ENCODE measurements at regions not wholly inside any gene's neighbourhood (a gene's known extent, or its start where the extent isn't known, plus 50 kb on each side); places are given as distances from the start of the nearest gene placed in this dataset.

GRCh38 chr9:27672718-27673117, 99.4 kb upstream of the C9orf72 start:
- DNase-seq (ENCODE audit: low read depth in 1 of 2, low spot score in 2 of 2) (no peak), FAIRE-seq (no peak)
- peaks cover 0 to 3% (median 0%) of the 10 kb centered on the region in 4 experiments; a peak in 2 of 7 replicates for H3K4me1 ChIP-seq (replicated peaks in 1 of 4; ENCODE audit: control insufficient read depth in 3 of 4, insufficient read depth in 4 of 4, low read length in 3 of 4)
- no peak overlapping the region for H3K9ac ChIP-seq (replicated peaks in 1 of 4; ENCODE audit: extremely low read depth in 1 of 4, low read depth in 3 of 4, low read length in 3 of 4)
- peaks cover 0 to 7% (median 0%) of the 10 kb centered on the region in 4 experiments; a peak in 2 of 7 replicates for H3K27me3 ChIP-seq (replicated peaks in 1 of 4; ENCODE audit: control insufficient read depth in 3 of 4, extremely low read depth in 1 of 4, insufficient read depth in 3 of 4, low read length in 3 of 4)
- no peak overlapping the region for H3K14ac ChIP-seq (ENCODE audit: insufficient read length)
- H3K18ac ChIP-seq (ENCODE audit: extremely low read depth, low read length) = no peak overlapping the region
- no peak overlapping the region for H2BK120ac ChIP-seq (replicated peaks; ENCODE audit: low read depth, low read length)
- H4K91ac ChIP-seq (replicated peaks; ENCODE audit: insufficient read length, low read length) = no peak overlapping the region
- 69% methylated on average over 3 of the region's 3 CpGs; no CpG with 5 or more reads in 1 of the 2 experiments for WGBS, 2 experiments (ENCODE audit: extremely low coverage in 1 of 2, insufficient coverage in 1 of 2, insufficient read length in 1 of 2, insufficient replicate concordance in 2 of 2, low coverage in 1 of 2, low lambda C conversion rate in 2 of 2, missing lambda C conversion rate in 1 of 2)
- H3K4me3 ChIP-seq (ENCODE audit: extremely low read depth in 1 of 4, insufficient read depth in 2 of 4, low read depth in 3 of 4, low read length in 4 of 4) = no peak overlapping the region
- no peak overlapping the region for H2AFZ ChIP-seq (ENCODE audit: low read length)
- H3K79me2 ChIP-seq (ENCODE audit: control insufficient read depth in 1 of 2, insufficient read depth in 2 of 2, low read length in 2 of 2) = no peaks in the 10 kb centered on the region
- H3K23me2 ChIP-seq (ENCODE audit: low read depth, low read length) = no peaks in the 10 kb centered on the region
- no peaks in the 10 kb centered on the region for H3K79me1 ChIP-seq (ENCODE audit: low read depth, low read length)
- H4K20me1 ChIP-seq (replicated peaks in 1 of 2; ENCODE audit: control insufficient read depth in 1 of 2, insufficient read depth in 2 of 2, low read length in 2 of 2) = no peaks in the 10 kb centered on the region
- no peak overlapping the region for H3K27ac ChIP-seq (ENCODE audit: low read depth, low read length)
- POLR2A ChIA-PET (ENCODE audit: partially characterized antibody) = interaction anchor here (2.2 kb wide), 1 partner anchor 8 kb away, joined by 5 read pairs; no protein-coding TSS in a partner anchor
- no peak overlapping the region for H2BK5ac ChIP-seq (ENCODE audit: low read depth, low read length)
- H3K36me3 ChIP-seq (ENCODE audit: control insufficient read depth in 2 of 4, insufficient read depth in 4 of 4, low read length in 3 of 4) = no peaks in the 10 kb centered on the region
- no peak overlapping the region for H2BK20ac ChIP-seq (ENCODE audit: low read length)
- no peaks in the 10 kb centered on the region for H3K9me3 ChIP-seq (ENCODE audit: insufficient read depth in 2 of 2, low read depth in 1 of 2, low read length in 1 of 2)
- no peak overlapping the region for H4K5ac ChIP-seq (ENCODE audit: insufficient read length, low read depth, low read length)
- no peak overlapping the region for H2BK12ac ChIP-seq (ENCODE audit: low read depth, low read length)
- no peak overlapping the region for H3K4ac ChIP-seq (replicated peaks; ENCODE audit: insufficient read length, low read depth, low read length)
- no peak overlapping the region for H2AK5ac ChIP-seq (ENCODE audit: low read depth, low read length)
- H3K4me2 ChIP-seq (ENCODE audit: insufficient read depth in 1 of 2, low read depth in 2 of 2, low read length in 2 of 2) = no peak overlapping the region
- H3K23ac ChIP-seq (ENCODE audit: insufficient read length) = no peak overlapping the region
- no peak overlapping the region for H4K8ac ChIP-seq (ENCODE audit: extremely low read depth, insufficient read depth, low read length)
- CTCF ChIA-PET (ENCODE audit: partially characterized antibody) = interaction anchor here (0.8 kb wide), 1 partner anchor 14 kb away, joined by 4 read pairs; no protein-coding TSS in a partner anchor
- no peak for TF ChIP-seq FOSL1 (IDR thresholded peaks at IDR 0.05; ENCODE audit: insufficient read depth, low read depth, low read length)
- TF ChIP-seq CHD2 (IDR thresholded peaks at IDR 0.05; ENCODE audit: low read length) = no peak
- no peak for TF ChIP-seq POLR2AphosphoS5 (IDR thresholded peaks at IDR 0.05; ENCODE audit: low read depth, low read length)
- TF ChIP-seq KDM5A (IDR thresholded peaks at IDR 0.05; ENCODE audit: low read length) = no peak
- no peak for TF ChIP-seq POU5F1 (IDR thresholded peaks at IDR 0.05; ENCODE audit: low read depth, low read length)
- TF ChIP-seq RAD21 (IDR thresholded peaks at IDR 0.05 in 1 of 2, conservative IDR thresholded peaks at IDR 0.05 in 1 of 2; ENCODE audit: low read depth in 2 of 2, low read length in 2 of 2) = no peak
- TF ChIP-seq ASH2L (IDR thresholded peaks at IDR 0.05; ENCODE audit: low read length) = no peak
- no peak for TF ChIP-seq JUND (IDR thresholded peaks at IDR 0.05; ENCODE audit: low read length)
- no peak for TF ChIP-seq KDM4A (IDR thresholded peaks at IDR 0.05; ENCODE audit: low read depth, low read length, severe bottlenecking)
- H2BK15ac ChIP-seq (ENCODE audit: low read length) = no peak overlapping the region
- H3K56ac ChIP-seq (replicated peaks; ENCODE audit: insufficient read length, low read depth, low read length) = no peak overlapping the region
